Inferior parietal cortex (tissue), 1 donor: ENCODE measurements at regions not wholly inside any gene's neighbourhood (a gene's known extent, or its start where the extent isn't known, plus 50 kb on each side); places are given as distances from the start of the nearest gene placed in this dataset.
"Not testable (repeated sequence)": the region's sequence is repeated elsewhere in the genome, so short reads cannot be mapped to it uniquely, and the experiment has no call there.

Source experiments
- DNase-seq: peaks from one replicate; pipeline ENCODE4 v3.0.0-alpha.2; 2016; ENCODE audit errors: extremely low spot score

DNA sequence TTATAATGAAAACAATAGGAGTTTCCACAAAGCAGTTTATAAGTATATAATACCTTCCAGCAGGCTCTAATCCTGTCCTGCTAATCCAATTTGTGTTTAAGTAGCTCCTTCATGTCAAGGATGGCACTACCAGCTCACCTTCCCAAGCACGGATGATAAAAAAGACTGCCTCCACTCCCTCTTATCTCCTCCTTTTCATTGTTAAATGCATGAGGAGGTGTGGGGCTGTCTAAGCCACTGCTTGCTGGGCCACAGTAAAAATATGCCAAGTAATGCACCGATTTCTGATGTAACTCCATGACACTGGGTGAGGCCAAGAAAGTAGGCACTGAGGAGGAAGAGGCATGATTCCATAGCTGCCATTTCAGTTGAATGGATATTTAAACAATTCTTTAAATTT, 193.1 kb downstream of the ZIC5 start:
- DNase-seq = no peak

DNA sequence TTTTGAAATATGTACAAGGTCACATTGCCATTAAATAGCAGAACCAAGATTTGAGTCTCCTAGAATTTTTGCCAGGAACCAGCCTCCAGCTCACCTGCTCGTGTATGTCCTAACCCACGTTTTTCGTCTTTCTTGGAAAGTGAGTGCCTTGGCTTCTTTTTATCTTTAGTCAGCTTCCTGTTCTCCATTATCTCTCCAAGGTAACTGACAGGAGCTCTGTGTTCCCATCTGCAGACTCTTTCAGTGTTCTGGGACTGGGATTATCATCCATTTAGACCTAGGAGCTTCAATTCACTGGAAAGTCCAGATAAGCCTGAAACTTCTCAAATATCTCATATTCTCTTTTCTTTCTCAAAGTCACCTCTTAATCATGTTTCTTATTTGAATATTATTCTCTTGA, 193.7 kb downstream of the ZIC5 start:
- DNase-seq = no peak

DNA sequence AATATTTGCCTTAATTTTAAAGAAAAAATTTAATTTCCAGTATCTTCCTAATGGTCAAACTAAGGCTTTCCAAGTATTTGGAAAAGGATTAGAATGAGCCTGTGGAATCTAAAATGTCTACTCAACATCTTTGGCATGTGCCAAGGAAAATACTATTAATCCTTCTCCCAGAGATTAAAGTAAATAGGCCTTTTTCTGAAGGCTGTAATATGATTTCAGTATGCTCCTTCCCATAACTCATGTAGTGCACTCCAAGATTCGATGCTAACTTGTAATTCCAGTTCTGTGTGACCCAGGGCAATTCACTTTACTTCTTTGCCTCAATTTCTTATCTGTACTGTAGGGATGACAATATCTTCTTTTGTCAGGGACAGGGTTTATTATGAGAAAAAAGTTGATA, 196.9 kb downstream of the ZIC5 start:
- DNase-seq = no peak

DNA sequence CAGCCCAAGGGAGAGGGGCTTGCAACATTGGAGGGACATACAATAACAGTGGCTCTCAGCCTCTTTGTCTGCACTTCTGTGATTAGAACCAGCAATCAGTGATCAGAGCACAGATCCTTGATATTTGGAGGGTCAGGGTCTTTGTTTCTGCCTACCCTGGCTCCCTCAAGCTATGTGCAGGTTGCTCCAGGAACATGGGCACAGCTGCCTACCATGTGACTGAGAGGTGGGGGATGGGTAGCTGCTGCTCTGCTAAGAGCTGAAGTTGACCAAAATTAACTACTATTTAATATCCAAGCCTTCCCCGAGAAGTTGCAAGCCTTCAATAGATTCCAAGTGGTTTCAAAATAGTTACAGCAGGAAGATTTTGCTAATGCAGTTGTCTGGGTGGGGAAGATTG, 202.6 kb downstream of the ZIC5 start:
- no peak for DNase-seq

DNA sequence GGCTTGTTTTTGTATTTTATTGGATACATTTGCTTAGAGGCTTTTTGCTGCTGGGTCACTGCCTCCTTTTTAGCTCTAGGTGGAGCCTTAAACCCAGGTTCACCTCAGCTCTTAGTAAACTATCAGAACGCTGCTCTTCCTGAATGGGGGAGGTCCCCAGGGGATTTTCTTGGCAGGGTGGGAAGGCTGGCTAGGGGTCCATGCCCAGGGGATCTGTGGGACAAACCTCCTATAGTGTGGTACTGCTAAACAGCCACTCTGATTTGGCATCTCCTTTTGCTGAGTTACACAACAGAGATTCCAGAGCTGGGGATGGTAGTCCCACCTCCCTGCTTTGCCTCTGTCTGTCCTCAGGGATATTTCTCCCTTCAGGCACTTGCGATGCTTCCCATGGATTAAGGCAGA, 204.9 kb downstream of the ZIC5 start:
- no peak for DNase-seq

DNA sequence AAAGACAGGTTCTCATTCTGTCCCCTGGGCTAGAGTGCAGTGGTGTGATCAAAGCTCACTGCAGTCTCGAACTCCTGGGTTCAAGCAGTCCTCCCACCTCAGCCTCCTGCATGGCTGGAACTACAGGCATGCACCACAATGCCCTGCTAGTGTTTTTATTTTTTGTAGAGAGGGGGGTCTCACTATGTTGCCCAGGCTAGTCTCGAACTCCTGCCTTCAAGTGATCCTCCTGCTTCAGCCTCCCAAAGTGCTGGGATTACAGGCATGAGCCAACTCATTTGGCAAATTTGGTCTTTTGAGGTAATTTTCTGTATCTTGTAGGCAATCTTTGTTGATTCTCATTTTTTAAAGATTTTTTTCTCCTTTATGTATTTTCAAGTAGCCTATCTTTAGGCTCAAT, 205.7 kb downstream of the ZIC5 start:
- DNase-seq = no peak

DNA sequence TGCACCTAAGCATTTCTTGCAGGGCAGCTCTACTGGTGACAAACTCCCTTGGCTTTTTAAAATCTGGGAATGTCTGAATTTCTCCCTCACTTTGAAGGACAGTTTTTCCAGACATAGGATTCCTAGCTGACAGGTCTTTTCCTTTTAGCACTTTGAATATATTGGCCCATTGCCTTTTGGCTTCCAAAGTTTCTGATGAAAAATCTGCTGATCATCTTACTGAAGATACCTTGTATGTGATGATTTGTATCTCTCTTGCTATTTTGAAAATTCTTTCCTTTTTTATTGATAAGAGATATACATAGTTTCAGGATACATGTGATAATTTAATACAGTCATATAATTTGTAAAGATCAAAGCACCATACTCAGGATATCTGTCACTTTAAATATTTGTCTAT, 211.1 kb downstream of the ZIC5 start:
- no peak for DNase-seq

DNA sequence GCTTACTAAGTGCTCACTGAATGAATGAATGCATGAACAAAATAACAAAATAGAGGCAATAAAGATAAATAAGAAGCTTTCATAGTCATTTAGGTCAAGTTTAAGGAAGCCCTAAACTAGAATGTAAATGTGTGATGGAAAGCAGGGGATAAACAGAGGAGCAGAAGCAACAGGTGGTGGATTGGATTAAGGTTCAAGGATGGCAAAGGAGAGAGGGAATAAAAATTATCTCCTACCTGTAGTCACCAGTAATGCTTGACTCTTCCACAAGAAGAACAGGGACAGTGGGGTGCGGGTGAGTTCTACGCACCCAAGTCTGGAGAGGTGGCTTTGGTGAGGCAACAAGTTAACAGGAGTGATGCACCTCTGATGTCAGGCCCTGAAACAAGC, 212.4 kb downstream of the ZIC5 start:
- DNase-seq = no peak

DNA sequence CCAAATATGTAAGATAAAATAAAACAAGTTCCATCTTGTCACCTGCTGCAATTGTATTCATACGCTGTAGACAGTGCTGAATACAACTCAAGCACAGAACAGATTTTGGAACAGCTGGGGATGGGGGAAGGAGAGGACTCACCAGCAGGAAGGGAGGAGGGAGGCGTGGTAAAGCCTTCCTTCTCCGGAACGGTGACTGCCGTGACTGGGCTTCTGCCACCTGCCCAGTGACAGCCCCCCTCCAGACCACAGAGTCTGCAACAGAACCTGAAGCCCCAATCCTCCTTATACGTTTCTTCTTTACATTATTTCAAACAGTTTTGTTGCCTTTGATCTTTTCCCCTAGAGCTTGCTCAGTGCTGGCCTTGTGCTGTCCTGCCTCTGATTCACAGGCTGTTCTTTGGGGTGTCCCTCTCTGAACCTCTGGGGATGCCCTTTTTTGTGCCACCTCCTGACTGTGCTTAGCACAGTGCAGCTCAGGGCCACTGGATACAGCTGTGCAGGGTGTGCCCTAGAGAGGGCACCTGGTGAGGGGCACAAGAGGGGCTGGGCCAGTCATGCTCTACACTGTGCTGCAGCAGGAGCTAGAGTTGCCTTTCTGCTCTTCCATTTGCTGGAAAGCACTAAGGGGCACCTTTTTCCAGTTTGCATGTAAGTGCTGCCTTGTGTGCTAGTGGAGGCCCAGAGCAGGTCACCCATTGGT, 213.0 kb downstream of the ZIC5 start:
- no peak for DNase-seq

DNA sequence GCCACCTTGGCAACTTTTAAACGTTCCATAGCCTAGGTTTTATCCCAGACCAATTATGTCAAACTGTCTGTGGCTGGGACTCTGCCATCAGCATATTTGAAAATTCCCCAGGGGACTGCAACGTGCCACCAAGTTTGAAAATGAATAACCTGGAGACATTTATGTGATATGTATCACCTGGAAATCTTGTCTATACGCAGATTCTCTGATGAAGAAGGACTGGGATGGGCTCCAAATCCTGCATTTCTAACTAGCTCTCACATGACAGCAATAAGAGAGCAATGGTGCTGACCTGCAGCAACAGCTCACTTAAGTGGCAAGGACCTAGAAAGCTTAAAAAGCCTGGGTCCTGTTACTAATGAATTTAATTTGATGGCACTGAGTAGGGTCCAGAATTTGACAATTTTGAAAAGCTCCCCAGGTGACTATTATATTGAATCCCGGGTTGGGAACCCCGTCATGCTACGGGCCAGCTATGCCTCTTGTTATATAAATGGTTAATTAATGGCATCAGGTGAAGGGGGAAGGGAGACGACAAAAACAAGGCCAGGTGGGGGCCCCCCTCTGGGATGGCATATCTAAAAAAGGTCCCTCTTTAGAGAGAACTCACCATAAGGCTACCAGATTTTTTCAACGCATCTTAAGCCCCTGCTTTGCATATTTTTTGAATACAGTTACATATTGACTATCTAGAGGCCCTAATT, 213.7 kb downstream of the ZIC5 start:
- DNase-seq = no peak

DNA sequence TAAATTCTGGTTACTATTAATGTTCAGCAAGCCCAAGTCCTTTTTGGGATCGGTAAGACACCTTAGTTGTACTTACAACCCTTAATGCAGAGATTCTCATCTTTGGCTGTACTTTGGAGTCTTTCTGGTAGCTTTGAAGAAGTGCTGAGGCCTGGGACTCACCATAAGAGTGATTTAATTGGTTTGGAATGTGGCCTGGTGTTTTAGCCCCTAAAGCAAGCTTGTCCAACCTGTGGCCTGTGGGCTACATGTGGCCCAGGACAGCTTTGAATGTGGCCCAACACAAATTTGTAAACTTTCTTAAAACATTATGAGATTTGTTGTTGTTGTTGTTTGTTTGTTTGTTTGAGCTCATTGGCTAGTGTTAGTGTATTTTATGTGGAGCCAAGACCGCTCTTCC, 215.3 kb downstream of the ZIC5 start:
- DNase-seq = no peak

DNA sequence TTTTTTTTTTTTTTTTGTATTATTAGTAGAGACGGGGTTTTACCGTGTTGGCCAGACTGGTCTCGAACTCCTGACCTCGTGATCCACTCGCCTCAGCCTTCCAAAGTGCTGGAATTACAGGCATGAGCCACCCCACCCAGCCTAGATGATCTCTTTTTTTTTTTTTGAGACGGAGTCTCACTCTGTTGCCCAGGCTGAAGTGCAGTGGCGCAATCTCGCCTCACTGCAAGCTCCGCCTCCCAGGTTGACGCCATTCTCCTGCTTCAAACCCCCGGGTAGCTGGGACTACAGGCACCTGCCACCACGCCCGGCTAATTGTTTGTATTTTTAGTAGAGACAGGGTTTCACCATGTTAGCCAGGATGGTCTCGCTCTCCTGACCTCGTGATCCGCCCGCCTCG, 216.8 kb downstream of the ZIC5 start:
- DNase-seq = not testable (repeated sequence)

DNA sequence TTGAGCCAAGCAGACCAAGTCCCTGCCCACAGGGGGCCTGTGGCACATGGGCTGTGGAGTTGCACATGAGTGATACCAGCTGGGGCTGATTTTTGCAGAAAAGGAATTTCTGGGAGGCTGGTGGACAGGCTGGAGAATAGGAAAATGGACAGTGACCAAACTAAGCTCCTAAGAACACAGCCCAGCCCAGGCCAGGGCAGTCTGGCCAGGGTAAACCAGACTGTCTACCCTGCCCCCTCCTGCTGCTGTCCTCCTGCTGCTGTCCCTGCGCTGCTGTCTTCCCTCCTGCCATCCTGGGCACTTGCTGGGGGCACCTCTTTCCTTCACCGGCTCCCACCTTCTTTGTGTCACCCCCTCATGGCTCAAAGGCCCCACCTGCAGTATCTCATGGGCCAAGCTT, 219.2 kb downstream of the ZIC5 start:
- no peak for DNase-seq

DNA sequence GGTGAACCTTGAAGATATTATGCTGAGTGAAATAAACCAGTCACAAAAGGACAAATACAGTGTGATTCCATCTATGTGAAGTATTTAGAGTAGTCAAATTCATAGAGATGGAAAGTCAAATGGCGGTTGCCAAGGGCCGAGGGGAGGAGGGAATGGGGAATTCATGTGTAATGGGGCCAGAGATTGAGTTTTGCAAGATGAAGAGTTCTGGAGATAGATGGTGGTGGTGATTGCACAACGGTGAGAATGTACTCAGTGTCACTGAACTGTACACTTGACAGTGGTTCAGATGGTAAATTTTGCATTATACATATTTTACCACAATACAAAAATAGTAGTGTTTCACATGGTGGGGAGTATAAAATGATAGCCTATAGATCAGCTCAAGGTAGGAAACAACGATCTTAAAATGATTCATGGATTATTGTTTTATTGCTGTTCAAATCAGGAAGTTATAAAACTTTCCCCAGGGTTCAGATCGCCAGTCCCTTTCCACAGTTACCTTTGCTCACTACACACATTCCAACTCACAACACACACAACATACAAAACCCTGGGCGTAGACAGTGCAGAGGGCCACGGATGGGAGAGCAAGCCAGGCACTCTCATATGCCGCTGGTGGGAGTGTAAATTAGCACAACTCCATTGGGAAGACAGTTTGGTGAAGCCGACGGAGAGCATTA, 219.9 kb downstream of the ZIC5 start:
- no peak for DNase-seq

DNA sequence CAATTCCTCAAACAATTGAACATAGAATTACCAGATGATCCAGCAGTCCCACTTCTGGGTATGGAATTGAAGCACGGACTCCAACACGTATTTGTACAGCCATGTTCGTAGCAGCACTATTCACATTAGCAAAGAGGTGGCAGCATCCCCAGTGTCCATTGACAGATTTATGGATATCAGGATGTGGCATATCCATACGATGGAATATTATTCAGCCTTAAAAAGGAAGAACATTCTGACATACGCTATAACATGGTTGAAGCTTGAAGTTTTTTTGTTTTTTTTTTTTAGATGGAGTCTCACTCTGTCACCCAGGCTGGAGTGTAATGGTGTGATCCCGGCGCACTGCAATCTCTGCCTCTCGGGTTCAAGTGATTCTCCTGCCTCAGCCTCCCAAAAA, 220.6 kb downstream of the ZIC5 start:
- DNase-seq = no peak

DNA sequence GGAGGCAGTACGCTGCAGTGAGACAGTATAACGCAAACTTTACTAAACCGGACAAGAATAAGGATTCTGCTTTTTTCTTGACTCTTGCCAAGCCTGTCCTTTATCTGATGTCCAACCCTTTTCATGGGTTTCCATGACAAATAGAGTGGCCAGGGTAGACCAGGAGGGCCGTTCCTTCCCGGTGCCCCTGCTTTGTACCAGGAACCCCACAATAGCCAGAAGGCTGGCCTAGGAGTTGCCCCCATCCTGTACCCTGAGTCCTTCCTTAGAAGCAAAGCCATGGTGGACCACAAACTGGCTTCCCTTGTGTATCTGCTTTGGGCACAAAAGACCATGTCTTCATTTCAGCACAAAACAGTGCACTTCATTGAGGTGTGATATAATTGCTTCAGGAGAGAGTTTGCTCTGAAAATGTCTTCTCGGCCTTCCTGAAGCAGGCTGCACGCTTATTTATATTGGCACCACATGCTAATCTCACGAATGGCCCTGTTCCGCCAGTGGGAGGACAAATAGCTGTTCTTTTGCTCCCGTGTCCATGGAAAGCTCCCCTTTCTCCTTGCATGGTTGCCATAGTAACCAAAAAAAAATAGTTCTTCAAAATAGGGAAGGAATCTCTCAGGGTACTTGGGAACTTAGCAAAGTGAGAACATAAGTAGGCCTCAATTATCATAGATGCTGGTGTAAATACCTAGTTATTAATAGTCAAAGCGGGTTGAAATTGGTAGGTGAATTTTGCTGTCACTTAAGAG, 222.1 kb downstream of the ZIC5 start:
- peak; percentile 40 for DNase-seq

DNA sequence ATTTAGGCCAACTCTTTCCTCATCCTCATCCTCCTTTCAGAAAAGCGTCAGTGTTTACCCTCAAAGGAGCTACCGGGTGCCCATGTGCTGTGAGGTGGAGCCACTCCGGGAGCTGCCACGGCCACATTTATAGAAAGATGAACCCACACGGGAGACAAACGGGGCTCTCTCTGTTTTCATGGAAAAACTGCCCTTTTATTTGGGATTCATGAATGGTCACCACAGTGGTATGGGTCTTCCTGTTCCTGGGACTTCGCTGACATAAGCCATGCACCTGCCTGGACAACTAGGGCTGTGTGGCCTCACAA, 224.2 kb downstream of the ZIC5 start:
- no peak for DNase-seq

DNA sequence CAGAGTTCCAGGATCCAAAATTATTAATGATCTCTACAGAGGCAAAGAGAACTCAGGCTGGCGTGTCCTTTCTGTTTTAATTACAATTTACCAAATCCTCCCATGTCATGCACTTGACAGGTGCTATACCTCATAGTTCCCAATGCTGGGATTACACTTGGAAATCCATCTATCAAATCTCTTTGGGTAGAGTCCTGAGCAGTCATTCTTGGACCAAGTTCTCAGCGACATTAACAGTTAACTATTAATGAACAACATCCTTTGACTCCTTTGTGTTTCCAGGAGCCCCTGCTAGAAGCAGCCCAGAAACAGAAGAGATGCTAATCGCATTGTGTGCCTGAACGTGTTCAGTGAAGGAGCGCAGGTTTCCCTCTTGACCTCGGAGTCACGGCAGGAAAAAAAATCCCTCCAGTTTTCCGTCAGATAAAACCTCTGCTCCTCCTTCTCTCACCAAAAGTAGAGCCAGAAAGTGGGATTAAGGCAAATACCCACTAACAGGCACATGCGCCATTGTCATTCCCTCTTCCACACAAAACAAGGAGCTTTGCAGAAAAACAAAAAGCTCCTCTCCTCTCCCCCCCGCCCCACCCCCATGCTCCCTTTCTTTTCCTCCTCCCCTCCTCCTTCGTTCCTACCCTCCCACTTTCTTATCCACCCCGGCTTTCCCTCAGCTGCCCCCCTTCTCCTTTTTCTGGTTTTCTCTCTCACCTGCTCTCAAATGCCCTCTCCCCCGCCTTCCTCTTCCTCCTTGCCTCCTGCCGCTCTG, 224.7 kb downstream of the ZIC5 start:
- DNase-seq = no peak

DNA sequence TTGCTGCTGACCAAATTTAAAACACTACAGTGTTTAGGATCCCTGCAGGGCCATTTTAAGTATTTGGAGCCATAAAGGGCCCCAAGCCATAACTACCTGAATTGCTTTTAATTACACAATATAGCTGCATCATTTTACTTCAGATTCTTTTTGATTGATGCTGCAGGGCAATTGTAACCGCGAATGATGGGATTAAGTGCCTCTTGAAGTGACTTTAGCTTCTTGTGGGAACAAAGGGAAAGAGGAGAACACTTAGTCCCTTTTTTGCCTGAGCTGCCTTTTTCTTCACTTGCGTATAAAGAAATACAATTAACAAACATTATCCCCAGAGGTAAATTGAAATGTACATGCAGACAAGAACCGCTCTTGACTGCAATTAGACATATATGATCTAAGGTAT, 228.5 kb downstream of the ZIC5 start:
- no peak for DNase-seq

DNA sequence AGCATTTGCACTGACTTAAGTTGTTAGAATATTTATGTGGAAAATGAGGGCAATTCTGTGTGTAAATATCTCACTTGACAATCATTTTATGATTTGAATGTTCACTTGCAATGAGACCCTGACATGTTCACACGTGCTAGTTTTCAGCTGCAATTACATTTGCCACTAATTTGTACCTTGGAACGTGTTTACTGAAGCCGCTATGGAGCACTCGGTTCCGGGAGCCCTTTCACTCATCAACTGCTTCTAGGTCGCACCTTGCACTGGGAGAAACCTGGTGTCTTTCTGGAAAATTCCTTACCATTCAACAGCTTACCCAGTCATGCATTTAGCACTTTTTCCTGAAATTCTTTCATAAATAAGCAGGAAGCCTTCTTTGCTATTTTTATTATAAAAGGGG, 229.6 kb downstream of the ZIC5 start:
- DNase-seq = no peak

DNA sequence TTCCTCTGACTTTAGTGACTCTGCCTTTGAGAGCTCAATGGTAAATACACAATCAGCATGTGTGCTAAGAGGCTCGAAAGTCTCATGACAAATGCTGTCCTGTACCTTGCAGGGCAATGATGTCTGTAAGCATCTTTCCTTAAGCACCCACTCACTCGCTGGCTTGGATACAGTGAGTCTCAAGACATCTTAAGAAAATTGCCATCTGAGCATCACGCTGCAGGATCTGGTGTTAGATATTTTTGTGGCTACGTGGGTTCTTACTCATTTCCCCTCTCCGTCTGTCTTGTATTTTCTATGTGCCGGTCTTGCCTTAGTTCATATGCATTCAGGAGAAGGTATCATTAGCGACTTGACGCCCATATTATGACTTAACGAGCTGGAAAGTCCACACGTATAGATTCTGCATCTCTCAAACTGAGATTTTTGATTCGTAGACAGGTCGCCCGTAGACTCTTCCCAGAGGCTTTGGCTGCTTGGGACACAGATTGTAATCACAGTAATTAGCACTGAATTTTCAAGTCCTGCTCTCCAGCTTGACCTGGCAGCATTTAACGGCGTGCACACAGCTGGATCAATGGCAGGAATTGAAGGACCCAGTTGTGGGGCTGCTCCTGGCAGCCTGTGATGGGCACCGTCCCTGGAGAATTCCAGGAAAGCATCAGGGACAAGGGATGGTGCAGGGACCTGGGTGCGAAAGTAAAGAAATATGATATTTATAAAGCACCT, 231.2 kb downstream of the ZIC5 start:
- no peak for DNase-seq
